ENCODE measurements at regions not wholly inside any gene's neighbourhood (a gene's known extent, or its start where the extent isn't known, plus 50 kb on each side); places are given as distances from the start of the nearest gene placed in this dataset.
"Not testable (repeated sequence)": the region's sequence is repeated elsewhere in the genome, so short reads cannot be mapped to it uniquely, and the experiment has no call there.

DNA sequence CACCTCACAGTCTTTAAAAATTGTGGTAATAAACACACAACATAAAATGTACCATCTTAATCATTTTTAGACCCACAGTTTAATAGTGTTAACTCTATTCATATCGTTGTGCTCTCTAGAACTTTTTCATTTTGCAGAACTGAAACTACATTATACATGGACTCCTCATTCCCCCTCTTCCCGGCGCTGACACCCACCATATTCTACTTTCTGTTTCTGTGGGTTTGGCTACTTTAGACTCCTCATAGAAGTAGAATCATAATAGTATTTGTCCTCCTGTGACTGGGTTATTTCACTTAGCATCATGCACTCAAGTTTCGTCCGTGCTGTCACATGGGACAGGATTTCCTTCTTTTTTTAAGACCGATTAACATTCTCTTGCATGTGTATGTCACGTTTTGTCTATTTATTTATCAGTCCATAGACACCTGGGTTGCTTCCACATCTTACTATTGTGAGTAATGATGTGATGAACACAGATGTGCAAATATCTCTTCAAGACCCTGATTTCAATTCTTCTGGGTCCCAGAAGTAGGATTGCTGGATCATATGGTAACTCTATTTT is 62.9 kb upstream of the TMPRSS2 start:
- no peaks in the 10 kb centered on the region for H4K20me1 ChIP-seq (ENCODE audit: insufficient read depth, low read length)
- H3K36me3 ChIP-seq (replicated peaks; ENCODE audit: low read depth, low read length), result no peaks in the 10 kb centered on the region
- no peak overlapping the region for H2AFZ ChIP-seq (ENCODE audit: low read depth, low read length)
- no peaks in the 10 kb centered on the region for H3K27me3 ChIP-seq (ENCODE audit: low read depth, low read length)
- H3K4me1 ChIP-seq (ENCODE audit: low read length), result peaks cover 13% of the 10 kb centered on the region
- no peak overlapping the region for H3K9ac ChIP-seq (ENCODE audit: low read length)
- H3K4me3 ChIP-seq (ENCODE audit: low read length), result no peak overlapping the region
- peak overlapping the region; percentile 30; the same call in 1 of the 2 replicates for H3K4me2 ChIP-seq (ENCODE audit: low read length)
- no peak for TF ChIP-seq EZH2phosphoT487 (IDR thresholded peaks at IDR 0.05; ENCODE audit: low read depth)
- TF ChIP-seq, protein P1, sequence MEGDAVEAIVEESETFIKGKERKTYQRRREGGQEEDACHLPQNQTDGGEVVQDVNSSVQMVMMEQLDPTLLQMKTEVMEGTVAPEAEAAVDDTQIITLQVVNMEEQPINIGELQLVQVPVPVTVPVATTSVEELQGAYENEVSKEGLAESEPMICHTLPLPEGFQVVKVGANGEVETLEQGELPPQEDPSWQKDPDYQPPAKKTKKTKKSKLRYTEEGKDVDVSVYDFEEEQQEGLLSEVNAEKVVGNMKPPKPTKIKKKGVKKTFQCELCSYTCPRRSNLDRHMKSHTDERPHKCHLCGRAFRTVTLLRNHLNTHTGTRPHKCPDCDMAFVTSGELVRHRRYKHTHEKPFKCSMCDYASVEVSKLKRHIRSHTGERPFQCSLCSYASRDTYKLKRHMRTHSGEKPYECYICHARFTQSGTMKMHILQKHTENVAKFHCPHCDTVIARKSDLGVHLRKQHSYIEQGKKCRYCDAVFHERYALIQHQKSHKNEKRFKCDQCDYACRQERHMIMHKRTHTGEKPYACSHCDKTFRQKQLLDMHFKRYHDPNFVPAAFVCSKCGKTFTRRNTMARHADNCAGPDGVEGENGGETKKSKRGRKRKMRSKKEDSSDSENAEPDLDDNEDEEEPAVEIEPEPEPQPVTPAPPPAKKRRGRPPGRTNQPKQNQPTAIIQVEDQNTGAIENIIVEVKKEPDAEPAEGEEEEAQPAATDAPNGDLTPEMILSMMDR (IDR thresholded peaks at IDR 0.05; ENCODE audit: low read depth, low read length), result no peak
- peaks cover 9% of the 10 kb centered on the region; the same call in 1 of the 2 replicates for H3K9me3 ChIP-seq (ENCODE audit: insufficient read depth, low read length)
- H3K79me2 ChIP-seq (ENCODE audit: low read length), result no peaks in the 10 kb centered on the region
- H3K27ac ChIP-seq (ENCODE audit: low read length), result peak overlapping the region; percentile 74

DNA sequence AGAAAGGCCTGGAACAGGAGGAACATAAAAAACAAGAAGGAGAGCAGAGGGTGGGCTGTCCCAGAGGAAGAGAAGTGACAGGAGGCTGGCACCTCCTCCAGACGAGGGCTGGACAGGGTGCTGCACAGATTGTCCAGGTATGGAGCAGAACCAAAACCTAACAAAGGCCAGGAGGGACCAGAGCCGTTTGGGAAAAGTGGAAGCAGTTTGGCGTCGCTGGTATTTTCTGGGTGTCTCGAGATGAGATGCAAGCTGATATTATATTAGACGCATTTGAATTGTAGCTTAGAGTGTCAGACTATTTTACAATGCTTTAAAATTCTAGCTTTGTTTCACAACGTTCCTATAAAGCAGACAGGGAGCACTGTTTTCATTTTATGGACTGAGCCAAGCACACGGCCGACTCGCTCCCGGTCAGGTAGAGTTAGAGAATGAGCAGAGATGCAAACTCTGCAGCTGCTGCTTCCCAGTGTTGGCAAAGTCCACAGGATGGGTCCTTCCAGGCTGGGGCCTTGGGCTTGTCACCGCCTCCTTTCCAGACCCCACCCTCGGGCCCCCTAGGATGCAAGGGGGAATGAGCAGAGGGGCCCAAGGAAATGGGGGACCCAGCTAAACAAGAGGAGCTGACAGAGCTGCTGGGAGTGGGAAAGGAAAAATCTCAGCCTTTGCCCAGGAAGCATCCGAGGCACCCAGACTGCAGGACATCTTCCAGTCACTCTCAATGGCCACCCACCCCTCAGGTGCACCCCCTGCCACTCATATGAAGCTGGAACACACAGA is 60.8 kb upstream of the TMPRSS2 start:
- Histone ChIP-seq H3K9me3 (ENCODE audit: insufficient read depth, low read length) (peaks cover 5% of the 10 kb centered on the region; the same call in 1 of the 2 replicates), H3K4me3 (ENCODE audit: low read length) (no peak overlapping the region), H3K79me2 (ENCODE audit: low read length) (no peaks in the 10 kb centered on the region)

DNA sequence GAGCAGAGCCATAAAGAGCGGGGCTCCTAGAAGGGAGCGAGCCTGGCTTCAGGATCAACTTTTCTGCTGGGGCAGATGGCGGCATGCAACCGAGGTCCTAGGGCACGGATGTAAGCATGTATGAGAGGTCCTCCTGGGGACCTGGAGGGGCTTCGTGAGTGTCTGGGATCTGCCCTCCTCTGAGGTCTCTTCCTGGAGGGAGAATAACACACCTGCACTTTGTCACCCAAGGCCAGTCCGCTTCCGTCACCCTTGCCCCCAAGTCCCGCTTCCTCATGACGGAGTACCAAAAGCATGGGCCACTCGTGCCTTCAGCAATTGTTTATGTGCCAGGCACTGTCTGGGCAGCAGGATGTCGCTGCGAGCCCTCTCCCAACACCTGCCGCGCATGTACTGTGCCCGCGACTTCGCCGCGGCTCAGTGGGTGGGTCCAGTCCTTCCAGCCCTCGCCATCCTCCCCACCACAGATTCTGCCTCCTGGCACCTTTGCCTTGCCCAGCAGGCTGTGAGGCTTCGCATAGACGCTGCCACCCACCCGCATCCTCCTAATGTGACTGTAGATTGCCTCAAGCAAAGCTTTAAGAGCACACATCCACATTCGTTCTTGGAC is 60.0 kb upstream of the TMPRSS2 start:
- Histone ChIP-seq H3K36me3 (replicated peaks; ENCODE audit: low read depth, low read length) (no peaks in the 10 kb centered on the region), H3K9me3 (ENCODE audit: insufficient read depth, low read length) (peaks cover 5% of the 10 kb centered on the region; the same call in 1 of the 2 replicates), H3K4me1 (ENCODE audit: low read length) (peaks cover 13% of the 10 kb centered on the region), H3K27ac (ENCODE audit: low read length) (no peak overlapping the region), H4K20me1 (ENCODE audit: insufficient read depth, low read length) (no peaks in the 10 kb centered on the region), H3K4me3 (ENCODE audit: low read length) (no peak overlapping the region), H3K4me2 (ENCODE audit: low read length) (no peak overlapping the region), H3K27me3 (ENCODE audit: low read depth, low read length) (no peaks in the 10 kb centered on the region), H3K79me2 (ENCODE audit: low read length) (no peaks in the 10 kb centered on the region), H3K9ac (ENCODE audit: low read length) (no peak overlapping the region), H2AFZ (ENCODE audit: low read depth, low read length) (no peak overlapping the region)
- no peak for TF ChIP-seq EZH2phosphoT487 (IDR thresholded peaks at IDR 0.05; ENCODE audit: low read depth)
- TF ChIP-seq, protein P1 (IDR thresholded peaks at IDR 0.05; ENCODE audit: low read depth, low read length), result no peak

More for the DNA sequence above, 60.8 kb upstream of the TMPRSS2 start:
- Histone ChIP-seq H4K20me1 (ENCODE audit: insufficient read depth, low read length) (no peaks in the 10 kb centered on the region), H3K9ac (ENCODE audit: low read length) (no peak overlapping the region), H2AFZ (ENCODE audit: low read depth, low read length) (no peak overlapping the region), H3K4me2 (ENCODE audit: low read length) (no peak overlapping the region), H3K36me3 (replicated peaks; ENCODE audit: low read depth, low read length) (no peaks in the 10 kb centered on the region), H3K27me3 (ENCODE audit: low read depth, low read length) (no peaks in the 10 kb centered on the region), H3K4me1 (ENCODE audit: low read length) (peaks cover 13% of the 10 kb centered on the region), H3K27ac (ENCODE audit: low read length) (no peak overlapping the region)
- TF ChIP-seq, protein P1 (IDR thresholded peaks at IDR 0.05; ENCODE audit: low read depth, low read length), result no peak
- no peak for TF ChIP-seq EZH2phosphoT487 (IDR thresholded peaks at IDR 0.05; ENCODE audit: low read depth)

DNA sequence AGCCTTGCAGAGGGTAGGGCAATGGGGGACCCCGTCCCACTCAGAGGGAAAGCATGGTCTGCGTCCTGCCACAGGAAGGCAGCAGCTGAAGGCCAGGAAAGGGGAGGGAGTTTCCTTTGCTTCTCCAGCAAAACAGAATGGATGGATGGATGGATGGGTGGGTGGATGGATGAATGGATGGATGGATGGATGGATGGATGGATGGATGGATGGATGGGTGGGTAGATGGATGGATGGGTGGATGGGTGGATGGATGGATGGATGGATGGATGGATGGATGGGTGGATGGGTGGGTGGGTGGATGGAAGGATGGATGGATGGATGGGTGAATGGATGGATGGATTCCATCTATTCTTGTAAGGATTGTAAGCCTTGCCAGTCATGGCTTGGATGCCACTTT is 59.3 kb upstream of the TMPRSS2 start:
- H3K27ac ChIP-seq (ENCODE audit: low read length); H2AFZ ChIP-seq (ENCODE audit: low read depth, low read length); H3K4me2 ChIP-seq (ENCODE audit: low read length); H3K36me3 ChIP-seq (replicated peaks; ENCODE audit: low read depth, low read length); H3K9me3 ChIP-seq (ENCODE audit: insufficient read depth, low read length); H3K27me3 ChIP-seq (ENCODE audit: low read depth, low read length); H3K79me2 ChIP-seq (ENCODE audit: low read length); H3K4me3 ChIP-seq (ENCODE audit: low read length); H3K9ac ChIP-seq (ENCODE audit: low read length); H4K20me1 ChIP-seq (ENCODE audit: insufficient read depth, low read length): not testable (repeated sequence)
- peaks cover 13% of the 10 kb centered on the region for H3K4me1 ChIP-seq (ENCODE audit: low read length)
